ENCODE measurements at regions not wholly inside any gene's neighbourhood (a gene's known extent, or its start where the extent isn't known, plus 50 kb on each side); places are given as distances from the start of the nearest gene placed in this dataset.
A peak's percentile ranks its signal among the peaks of the same experiment; 100 is the strongest.

DNA sequence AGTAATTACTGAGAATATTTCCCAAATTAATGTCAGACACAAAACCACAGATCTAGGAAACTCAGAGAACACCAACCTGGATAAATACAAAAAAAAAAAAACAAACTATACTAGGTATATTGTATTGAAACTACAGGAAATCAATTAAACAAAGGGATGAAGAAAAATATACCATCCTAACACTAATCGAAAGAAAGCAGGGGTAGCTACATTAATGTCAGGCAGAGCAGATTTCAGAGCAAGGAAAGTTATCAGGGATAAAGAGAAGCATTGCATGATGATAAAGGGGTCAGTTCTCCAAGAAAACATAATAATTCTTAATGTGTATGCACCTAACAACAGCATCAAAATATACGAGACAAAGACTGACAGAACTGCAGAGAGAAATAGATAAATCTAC is 89.9 kb downstream of the TOMM20 start:
- TF ChIP-seq, protein P1, sequence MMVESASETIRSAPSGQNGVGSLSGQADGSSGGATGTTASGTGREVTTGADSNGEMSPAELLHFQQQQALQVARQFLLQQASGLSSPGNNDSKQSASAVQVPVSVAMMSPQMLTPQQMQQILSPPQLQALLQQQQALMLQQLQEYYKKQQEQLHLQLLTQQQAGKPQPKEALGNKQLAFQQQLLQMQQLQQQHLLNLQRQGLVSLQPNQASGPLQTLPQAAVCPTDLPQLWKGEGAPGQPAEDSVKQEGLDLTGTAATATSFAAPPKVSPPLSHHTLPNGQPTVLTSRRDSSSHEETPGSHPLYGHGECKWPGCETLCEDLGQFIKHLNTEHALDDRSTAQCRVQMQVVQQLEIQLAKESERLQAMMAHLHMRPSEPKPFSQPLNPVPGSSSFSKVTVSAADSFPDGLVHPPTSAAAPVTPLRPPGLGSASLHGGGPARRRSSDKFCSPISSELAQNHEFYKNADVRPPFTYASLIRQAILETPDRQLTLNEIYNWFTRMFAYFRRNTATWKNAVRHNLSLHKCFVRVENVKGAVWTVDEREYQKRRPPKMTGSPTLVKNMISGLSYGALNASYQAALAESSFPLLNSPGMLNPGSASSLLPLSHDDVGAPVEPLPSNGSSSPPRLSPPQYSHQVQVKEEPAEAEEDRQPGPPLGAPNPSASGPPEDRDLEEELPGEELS (CRISPR knock-in tag; IDR thresholded peaks at IDR 0.05; ENCODE audit: borderline replicate concordance): no peak
- no peak for TF ChIP-seq ZNF644 (tag; IDR thresholded peaks at IDR 0.05; ENCODE audit: low read depth)
- TF ChIP-seq, protein P2, sequence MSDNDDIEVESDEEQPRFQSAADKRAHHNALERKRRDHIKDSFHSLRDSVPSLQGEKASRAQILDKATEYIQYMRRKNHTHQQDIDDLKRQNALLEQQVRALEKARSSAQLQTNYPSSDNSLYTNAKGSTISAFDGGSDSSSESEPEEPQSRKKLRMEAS (CRISPR knock-in tag; IDR thresholded peaks at IDR 0.05): no peak
- no peak for TF ChIP-seq KDM2B (CRISPR knock-in tag; IDR thresholded peaks at IDR 0.05)
- no peak for TF ChIP-seq MYC (IDR thresholded peaks at IDR 0.05; ENCODE audit: low read depth, low read length)
- TF ChIP-seq MYC (CRISPR knock-in tag; IDR thresholded peaks at IDR 0.05; ENCODE audit: borderline replicate concordance, low read depth): no peak
- no peak for TF ChIP-seq PCBP2 (IDR thresholded peaks at IDR 0.05; ENCODE audit: low read depth, low read length, poor library complexity, severe bottlenecking)
- TF ChIP-seq WHSC1 (IDR thresholded peaks at IDR 0.05; ENCODE audit: low read length): no peak
- no peak for TF ChIP-seq TAF9B (IDR thresholded peaks at IDR 0.05; ENCODE audit: partially characterized antibody)
- TF ChIP-seq GTF2A2 (tag; IDR thresholded peaks at IDR 0.05): no peak
- TF ChIP-seq ARNT (IDR thresholded peaks at IDR 0.05): no peak
- TF ChIP-seq ZNF668 (CRISPR knock-in tag; IDR thresholded peaks at IDR 0.05): no peak
- no peak for TF ChIP-seq CHD1 (IDR thresholded peaks at IDR 0.05; ENCODE audit: low read length)
- in situ Hi-C loops (cut with MboI) (no loop called here), intact Hi-C loops (cut with micrococcal nuclease) (no loop called here)
- ChIA-PET POLR2A (interaction anchor here (0.6 kb wide), 1 partner anchor 16 kb away, joined by 3 read pairs; no protein-coding TSS in a partner anchor), CTCF (ENCODE audit: low intra/inter-chr PET ratio) (no interaction called here)
- H4K20me1 ChIP-seq (replicated peaks; ENCODE audit: control insufficient read depth, insufficient read depth, low read length): no peaks in the 10 kb centered on the region
- H3K9me1 ChIP-seq (ENCODE audit: control insufficient read depth, insufficient read depth, low read length): no peaks in the 10 kb centered on the region
- 45% methylated on average over 2 of the region's 2 CpGs for WGBS (ENCODE audit: insufficient coverage, low coverage, missing lambda C conversion rate)
- H3K4me2 ChIP-seq (ENCODE audit: insufficient read depth, low read length): no peak overlapping the region
- ATAC-seq: no peak
- H3K9ac ChIP-seq (ENCODE audit: insufficient read depth in 1 of 2, low read depth in 2 of 2, low read length in 2 of 2): no peak overlapping the region
- BruUV-seq (replicated peaks): no TSS peak
- DNase-seq (ENCODE audit: extremely low read depth in 1 of 4, low spot score in 3 of 4): no peak
- no peak overlapping the region for H3K4me3 ChIP-seq
- no peaks in the 10 kb centered on the region for H3K36me3 ChIP-seq (ENCODE audit: control insufficient read depth, insufficient read depth, low read length)
- 0 out of 2 replicates have a peak overlapping the region, but pooled peaks have one; percentile 10 for H2AFZ ChIP-seq (ENCODE audit: low read depth, low read length)
- no peaks in the 10 kb centered on the region; a peak in 1 of 5 replicates for H3K4me1 ChIP-seq (replicated peaks in 1 of 2; ENCODE audit: control insufficient read depth in 2 of 2, insufficient read depth in 2 of 2, low read length in 2 of 2)
- H3K9me3 ChIP-seq (replicated peaks; ENCODE audit: control insufficient read depth, insufficient read depth, low read depth, low read length): no peaks in the 10 kb centered on the region
- FAIRE-seq: no peak
- no peak overlapping the region for H3K27ac ChIP-seq (ENCODE audit: extremely low read depth, low read depth, low read length)
- no peaks in the 10 kb centered on the region for H3K79me2 ChIP-seq (ENCODE audit: control insufficient read depth, insufficient read depth, low read length)
- H3K27me3 ChIP-seq (ENCODE audit: control insufficient read depth in 2 of 2, insufficient read depth in 2 of 2, low read length in 2 of 2): no peaks in the 10 kb centered on the region

Measured in K562 (cell line).